ENCODE measurements at regions not wholly inside any gene's neighbourhood (a gene's known extent, or its start where the extent isn't known, plus 50 kb on each side); places are given as distances from the start of the nearest gene placed in this dataset.

- no peak overlapping the region for H3K27ac Mint-ChIP-seq
- no peaks in the 10 kb centered on the region for H3K27me3 Mint-ChIP-seq
- H3K4me1 Mint-ChIP-seq (ENCODE audit: low read depth), result no peaks in the 10 kb centered on the region
- no peaks in the 10 kb centered on the region for H3K36me3 Mint-ChIP-seq (ENCODE audit: low read depth)
- H3K9me3 Mint-ChIP-seq, result no peaks in the 10 kb centered on the region
- H3K4me3 Mint-ChIP-seq, result no peak overlapping the region
Measured at GRCh38 chr7:132685277-132685676, 109.0 kb upstream of the PLXNA4 start.

GRCh38 chr7:132683896-132684690, 107.8 kb upstream of the PLXNA4 start:
- no peaks in the 10 kb centered on the region for H3K4me1 Mint-ChIP-seq (ENCODE audit: low read depth)
- no peaks in the 10 kb centered on the region for H3K36me3 Mint-ChIP-seq (ENCODE audit: low read depth)
- H3K27me3 Mint-ChIP-seq, result no peaks in the 10 kb centered on the region
- no peaks in the 10 kb centered on the region for H3K9me3 Mint-ChIP-seq
- no peak overlapping the region for H3K27ac Mint-ChIP-seq
- H3K4me3 Mint-ChIP-seq, result no peak overlapping the region

- Mint-ChIP-seq H3K9me3 (no peaks in the 10 kb centered on the region), H3K36me3 (ENCODE audit: low read depth) (no peaks in the 10 kb centered on the region), H3K27ac (no peak overlapping the region), H3K27me3 (peaks cover 2% of the 10 kb centered on the region), H3K4me1 (ENCODE audit: low read depth) (no peaks in the 10 kb centered on the region), H3K4me3 (no peak overlapping the region)
Measured at GRCh38 chr7:132681951-132682350, 105.7 kb upstream of the PLXNA4 start.

GRCh38 chr7:132680590-132680989, 104.3 kb upstream of the PLXNA4 start:
- Mint-ChIP-seq H3K27ac (no peak overlapping the region), H3K27me3 (peaks cover 4% of the 10 kb centered on the region), H3K9me3 (no peaks in the 10 kb centered on the region), H3K4me1 (ENCODE audit: low read depth) (no peaks in the 10 kb centered on the region), H3K36me3 (ENCODE audit: low read depth) (no peaks in the 10 kb centered on the region), H3K4me3 (no peak overlapping the region)

GRCh38 chr7:132678656-132679055, 102.4 kb upstream of the PLXNA4 start:
- Mint-ChIP-seq H3K4me3 (no peak overlapping the region), H3K27me3 (peaks cover 4% of the 10 kb centered on the region), H3K36me3 (ENCODE audit: low read depth) (no peaks in the 10 kb centered on the region), H3K27ac (no peak overlapping the region), H3K9me3 (no peaks in the 10 kb centered on the region), H3K4me1 (ENCODE audit: low read depth) (no peaks in the 10 kb centered on the region)

GRCh38 chr7:132677918-132678317, 101.6 kb upstream of the PLXNA4 start:
- Mint-ChIP-seq H3K27me3 (peaks cover 4% of the 10 kb centered on the region), H3K27ac (no peak overlapping the region), H3K9me3 (no peaks in the 10 kb centered on the region), H3K36me3 (ENCODE audit: low read depth) (no peaks in the 10 kb centered on the region), H3K4me1 (ENCODE audit: low read depth) (no peaks in the 10 kb centered on the region), H3K4me3 (no peak overlapping the region)

GRCh38 chr7:132672200-132672990, 96.1 kb upstream of the PLXNA4 start:
- Mint-ChIP-seq H3K9me3 (peaks cover 2% of the 10 kb centered on the region), H3K27me3 (peaks cover 4% of the 10 kb centered on the region), H3K36me3 (ENCODE audit: low read depth) (no peaks in the 10 kb centered on the region), H3K4me1 (ENCODE audit: low read depth) (peaks cover under 1% of the 10 kb centered on the region), H3K4me3 (no peak overlapping the region), H3K27ac (no peak overlapping the region)

- Mint-ChIP-seq H3K4me1 (ENCODE audit: low read depth) (peaks cover 11% of the 10 kb centered on the region), H3K4me3 (no peak overlapping the region), H3K9me3 (peaks cover 10% of the 10 kb centered on the region), H3K27ac (no peak overlapping the region), H3K36me3 (ENCODE audit: low read depth) (no peaks in the 10 kb centered on the region), H3K27me3 (no peaks in the 10 kb centered on the region)
Measured at GRCh38 chr7:132666774-132667172, 90.5 kb upstream of the PLXNA4 start.

GRCh38 chr7:132666071-132666773, 90.0 kb upstream of the PLXNA4 start:
- Mint-ChIP-seq H3K27ac (no peak overlapping the region), H3K4me1 (ENCODE audit: low read depth) (peaks cover 11% of the 10 kb centered on the region), H3K36me3 (ENCODE audit: low read depth) (no peaks in the 10 kb centered on the region), H3K4me3 (no peak overlapping the region), H3K27me3 (no peaks in the 10 kb centered on the region), H3K9me3 (peaks cover 10% of the 10 kb centered on the region)

- Mint-ChIP-seq H3K4me3 (no peak overlapping the region), H3K4me1 (ENCODE audit: low read depth) (peaks cover 43% of the 10 kb centered on the region)
Measured at GRCh38 chr7:132656846-132657776, 80.8 kb upstream of the PLXNA4 start.

GRCh38 chr7:132656341-132656740, 80.1 kb upstream of the PLXNA4 start:
- peaks cover 18% of the 10 kb centered on the region for H3K9me3 Mint-ChIP-seq
- H3K4me1 Mint-ChIP-seq (ENCODE audit: low read depth), result peaks cover 43% of the 10 kb centered on the region
- no peaks in the 10 kb centered on the region for H3K36me3 Mint-ChIP-seq (ENCODE audit: low read depth)
- H3K27me3 Mint-ChIP-seq, result no peaks in the 10 kb centered on the region
- H3K4me3 Mint-ChIP-seq, result no peak overlapping the region
- H3K27ac Mint-ChIP-seq, result no peak overlapping the region

More at GRCh38 chr7:132656846-132657776, 80.8 kb upstream of the PLXNA4 start:
- H3K36me3 Mint-ChIP-seq (ENCODE audit: low read depth), result no peaks in the 10 kb centered on the region
- H3K27me3 Mint-ChIP-seq, result no peaks in the 10 kb centered on the region
- H3K27ac Mint-ChIP-seq, result no peak overlapping the region
- H3K9me3 Mint-ChIP-seq, result peaks cover 15% of the 10 kb centered on the region

- no peaks in the 10 kb centered on the region for H3K36me3 Mint-ChIP-seq (ENCODE audit: low read depth)
- H3K27ac Mint-ChIP-seq, result peak overlapping the region; percentile 88
- peak overlapping the region; percentile 78 for H3K4me3 Mint-ChIP-seq
- peaks cover 43% of the 10 kb centered on the region for H3K4me1 Mint-ChIP-seq (ENCODE audit: low read depth)
- H3K9me3 Mint-ChIP-seq, result peaks cover 18% of the 10 kb centered on the region
- no peaks in the 10 kb centered on the region for H3K27me3 Mint-ChIP-seq
Measured at GRCh38 chr7:132655131-132655727, 79.0 kb upstream of the PLXNA4 start.

- Mint-ChIP-seq H3K27ac (peak overlapping the region; percentile 60), H3K27me3 (no peaks in the 10 kb centered on the region)
Measured at GRCh38 chr7:132654150-132654549, 77.9 kb upstream of the PLXNA4 start.

More at GRCh38 chr7:132654150-132654549, 77.9 kb upstream of the PLXNA4 start:
- H3K36me3 Mint-ChIP-seq (ENCODE audit: low read depth), result no peaks in the 10 kb centered on the region
- H3K9me3 Mint-ChIP-seq, result peaks cover 18% of the 10 kb centered on the region
- H3K4me1 Mint-ChIP-seq (ENCODE audit: low read depth), result peaks cover 43% of the 10 kb centered on the region
- peak overlapping the region; percentile 30 for H3K4me3 Mint-ChIP-seq

All from stimulated activated naive CD8-positive, alpha-beta T cell treated with anti-CD3 and anti-CD28 coated beads, Interleukin-15, Interleukin-2, amounts not matched to agents 100 ng/mL and 50 ng/mL, for 24 hours (primary cell).